ENCODE measurements at regions not wholly inside any gene's neighbourhood (a gene's known extent, or its start where the extent isn't known, plus 50 kb on each side); places are given as distances from the start of the nearest gene placed in this dataset.

DNA sequence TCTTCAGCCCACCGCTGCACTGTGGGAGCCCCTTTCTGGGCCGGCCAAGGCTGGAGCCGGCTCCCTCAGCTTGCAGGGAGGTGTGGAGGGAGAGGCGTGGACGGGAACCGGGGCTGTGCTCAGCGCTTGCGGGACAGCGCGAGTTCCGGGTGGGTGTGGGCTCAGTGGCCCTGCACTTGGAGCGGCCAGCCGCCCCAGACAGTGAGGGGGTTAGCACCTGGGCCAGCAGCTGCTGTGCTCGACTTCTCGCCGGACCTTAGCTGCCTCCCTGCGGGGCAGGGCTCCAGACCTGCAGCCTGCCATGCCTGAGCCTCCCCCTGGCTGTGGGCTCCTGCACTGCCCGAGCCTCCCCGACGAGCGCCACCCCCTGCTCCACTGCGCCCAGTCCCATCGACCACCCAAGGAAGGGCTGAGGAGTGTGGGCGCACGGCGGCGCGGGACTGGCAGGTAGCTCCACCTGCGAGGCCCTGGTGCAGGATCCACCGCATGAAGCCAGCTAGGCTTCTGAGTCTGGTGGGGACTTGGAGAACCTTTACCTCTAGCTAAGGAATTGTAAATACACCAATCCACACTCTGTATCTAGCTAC, 92.9 kb upstream of the MAST4 start:
- H2AFZ ChIP-seq (ENCODE audit: low read depth, low read length, poor library complexity, severe bottlenecking), result no peak overlapping the region

DNA sequence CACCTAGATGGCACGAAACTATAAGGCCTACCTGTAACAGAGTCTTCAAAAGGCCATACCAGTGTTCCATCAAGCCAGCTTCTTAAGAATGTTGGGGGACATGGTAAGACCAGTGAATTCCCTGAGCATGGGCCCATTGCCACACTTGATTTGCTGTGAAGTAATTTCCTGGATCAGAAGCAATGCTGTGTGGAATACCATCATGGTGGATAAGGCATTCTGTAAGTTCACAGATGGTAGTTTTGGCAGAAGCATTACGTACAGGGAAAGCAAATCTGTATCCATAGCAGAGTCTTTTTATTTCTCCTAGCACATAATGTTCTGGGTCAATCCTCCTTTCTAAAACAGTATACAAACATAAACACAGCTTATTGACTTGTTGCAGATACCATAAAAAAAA, 89.1 kb upstream of the MAST4 start:
- no peak overlapping the region for H3K4me3 ChIP-seq (replicated peaks in 1 of 2; ENCODE audit: low read depth in 1 of 2, low read length in 2 of 2)
- no peaks in the 10 kb centered on the region for H4K20me1 ChIP-seq (ENCODE audit: insufficient read depth)
- H3K9ac ChIP-seq (ENCODE audit: low read length), result no peak overlapping the region
- DNase-seq (ENCODE audit: low read depth, low spot score), result no peak
- H2AFZ ChIP-seq (ENCODE audit: low read depth, low read length, poor library complexity, severe bottlenecking), result no peak overlapping the region
- H3K36me3 ChIP-seq (ENCODE audit: control insufficient read depth in 1 of 2, insufficient read depth in 2 of 2, low read length in 2 of 2), result no peaks in the 10 kb centered on the region
- ATAC-seq, result no peak
- H3K79me2 ChIP-seq (ENCODE audit: insufficient read depth, low read length), result no peaks in the 10 kb centered on the region
- no peak overlapping the region for H3K4me2 ChIP-seq (ENCODE audit: low read length)
- H3K4me1 ChIP-seq (ENCODE audit: control insufficient read depth in 1 of 2, insufficient read depth in 2 of 2, low read length in 2 of 2), result no peaks in the 10 kb centered on the region
- CTCF ChIA-PET, result no interaction called here
- no peaks in the 10 kb centered on the region for H3K9me3 ChIP-seq (ENCODE audit: control insufficient read depth in 1 of 2, insufficient read depth in 1 of 2, low read depth in 1 of 2, low read length in 2 of 2)
- RAD21 ChIA-PET (ENCODE audit: low non-redundant PET in 1 of 2, low total read pairs in 2 of 2, uncharacterized antibody in 2 of 2, unreplicated experiment in 2 of 2), result no interaction called here
- no TSS peak for BruUV-seq (replicated peaks)
- H3K9me2 ChIP-seq (ENCODE audit: insufficient read depth), result no peaks in the 10 kb centered on the region
- H3K27me3 ChIP-seq (ENCODE audit: insufficient read depth, low read length), result peaks cover 8% of the 10 kb centered on the region
- no peak overlapping the region for H3K27ac ChIP-seq (ENCODE audit: low read depth, low read length)
- POLR2A ChIA-PET, result no interaction called here
- no peak for TF ChIP-seq ZNF274 (IDR thresholded peaks at IDR 0.05; ENCODE audit: low read depth, low read length)
- TF ChIP-seq POLR2AphosphoS5 (IDR thresholded peaks at IDR 0.05; ENCODE audit: low read depth, low read length), result no peak
- TF ChIP-seq, protein P1, sequence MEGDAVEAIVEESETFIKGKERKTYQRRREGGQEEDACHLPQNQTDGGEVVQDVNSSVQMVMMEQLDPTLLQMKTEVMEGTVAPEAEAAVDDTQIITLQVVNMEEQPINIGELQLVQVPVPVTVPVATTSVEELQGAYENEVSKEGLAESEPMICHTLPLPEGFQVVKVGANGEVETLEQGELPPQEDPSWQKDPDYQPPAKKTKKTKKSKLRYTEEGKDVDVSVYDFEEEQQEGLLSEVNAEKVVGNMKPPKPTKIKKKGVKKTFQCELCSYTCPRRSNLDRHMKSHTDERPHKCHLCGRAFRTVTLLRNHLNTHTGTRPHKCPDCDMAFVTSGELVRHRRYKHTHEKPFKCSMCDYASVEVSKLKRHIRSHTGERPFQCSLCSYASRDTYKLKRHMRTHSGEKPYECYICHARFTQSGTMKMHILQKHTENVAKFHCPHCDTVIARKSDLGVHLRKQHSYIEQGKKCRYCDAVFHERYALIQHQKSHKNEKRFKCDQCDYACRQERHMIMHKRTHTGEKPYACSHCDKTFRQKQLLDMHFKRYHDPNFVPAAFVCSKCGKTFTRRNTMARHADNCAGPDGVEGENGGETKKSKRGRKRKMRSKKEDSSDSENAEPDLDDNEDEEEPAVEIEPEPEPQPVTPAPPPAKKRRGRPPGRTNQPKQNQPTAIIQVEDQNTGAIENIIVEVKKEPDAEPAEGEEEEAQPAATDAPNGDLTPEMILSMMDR (IDR thresholded peaks at IDR 0.05 in 2 of 3, conservative IDR thresholded peaks at IDR 0.05 in 1 of 3; ENCODE audit: borderline replicate concordance in 1 of 3, insufficient read depth in 1 of 3, low read depth in 2 of 3, low read length in 2 of 3), result no peak
- TF ChIP-seq EGR1 (IDR thresholded peaks at IDR 0.05; ENCODE audit: low read depth), result no peak
- no peak for TF ChIP-seq SRF (IDR thresholded peaks at IDR 0.05; ENCODE audit: low read depth)
- intact Hi-C loops (cut with micrococcal nuclease), result no loop called here

More for the DNA sequence above, 92.9 kb upstream of the MAST4 start:
- Histone ChIP-seq H3K9me3 (ENCODE audit: control insufficient read depth in 1 of 2, insufficient read depth in 1 of 2, low read depth in 1 of 2, low read length in 2 of 2) (no peaks in the 10 kb centered on the region), H3K27ac (ENCODE audit: low read depth, low read length) (no peak overlapping the region), H4K20me1 (ENCODE audit: insufficient read depth) (no peaks in the 10 kb centered on the region), H3K79me2 (ENCODE audit: insufficient read depth, low read length) (no peaks in the 10 kb centered on the region), H3K4me3 (replicated peaks in 1 of 2; ENCODE audit: low read depth in 1 of 2, low read length in 2 of 2) (no peak overlapping the region), H3K4me1 (ENCODE audit: control insufficient read depth in 1 of 2, insufficient read depth in 2 of 2, low read length in 2 of 2) (no peaks in the 10 kb centered on the region), H3K4me2 (ENCODE audit: low read length) (no peak overlapping the region), H3K9ac (ENCODE audit: low read length) (no peak overlapping the region), H3K36me3 (ENCODE audit: control insufficient read depth in 1 of 2, insufficient read depth in 2 of 2, low read length in 2 of 2) (no peaks in the 10 kb centered on the region), H3K27me3 (ENCODE audit: insufficient read depth, low read length) (no peaks in the 10 kb centered on the region), H3K9me2 (ENCODE audit: insufficient read depth) (no peaks in the 10 kb centered on the region)
- DNase-seq (ENCODE audit: low read depth, low spot score) (no peak), ATAC-seq (no peak)
- intact Hi-C loops (cut with micrococcal nuclease), result no loop called here
- BruUV-seq (replicated peaks), result no TSS peak
- TF ChIP-seq, protein P2, sequence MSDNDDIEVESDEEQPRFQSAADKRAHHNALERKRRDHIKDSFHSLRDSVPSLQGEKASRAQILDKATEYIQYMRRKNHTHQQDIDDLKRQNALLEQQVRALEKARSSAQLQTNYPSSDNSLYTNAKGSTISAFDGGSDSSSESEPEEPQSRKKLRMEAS (IDR thresholded peaks at IDR 0.05), result no peak
- POLR2A ChIA-PET, result no interaction called here
- RAD21 ChIA-PET (ENCODE audit: low non-redundant PET in 1 of 2, low total read pairs in 2 of 2, uncharacterized antibody in 2 of 2, unreplicated experiment in 2 of 2), result no interaction called here
- CTCF ChIA-PET, result no interaction called here
